Muscle of leg (tissue), 3 donors: ENCODE measurements at regions not wholly inside any gene's neighbourhood (a gene's known extent, or its start where the extent isn't known, plus 50 kb on each side); places are given as distances from the start of the nearest gene placed in this dataset.
A peak's percentile ranks its signal among the peaks of the same experiment; 100 is the strongest.

Experiments used
- DNase-seq: peaks from one replicate; pipeline ENCODE4 v3.0.0; 2013
- H3K27ac ChIP-seq: one replicate; pipeline ENCODE4 v1.5.1; 2013; ENCODE audit warnings: mild to moderate bottlenecking, low read length, control low read depth
- H3K27me3 ChIP-seq: one replicate; pipeline ENCODE4 v1.6.1; 2013; ENCODE audit warnings: low read length; ENCODE audit not compliant: control insufficient read depth, insufficient read depth
- H3K36me3 ChIP-seq: one replicate; pipeline ENCODE4 v1.6.1; 2013; ENCODE audit warnings: low read length; ENCODE audit not compliant: control insufficient read depth, insufficient read depth
- H3K4me1 ChIP-seq: one replicate; pipeline ENCODE4 v1.6.1; 2013; ENCODE audit warnings: low read length; ENCODE audit not compliant: control insufficient read depth, insufficient read depth
- H3K4me3 ChIP-seq: one replicate; pipeline ENCODE4 v1.5.1; 2013; ENCODE audit warnings: low read length, control low read depth
- H3K9me3 ChIP-seq: replicated peaks from 2 replicates; pipeline ENCODE4 v1.6.1; 2013; ENCODE audit warnings: low read depth, low read length; ENCODE audit not compliant: control insufficient read depth
- WGBS: methylation state at CpG from one replicate; pipeline ENCODE4 v1.1.5; 2013; ENCODE audit warnings: missing lambda C conversion rate; ENCODE audit not compliant: insufficient coverage; 5-methylcytosine and 5-hydroxymethylcytosine counted together

- 57% methylated on average over 2 of the region's 2 CpGs for WGBS
- peak; percentile 1 for DNase-seq
- no peaks in the 10 kb centered on the region for H3K4me1 ChIP-seq
- H3K27me3 ChIP-seq, result no peaks in the 10 kb centered on the region
- H3K4me3 ChIP-seq, result no peak overlapping the region
- no peak overlapping the region for H3K27ac ChIP-seq
- H3K9me3 ChIP-seq, result no peaks in the 10 kb centered on the region
- no peaks in the 10 kb centered on the region for H3K36me3 ChIP-seq
Observed at GRCh38 chr15:98025237-98025636, 64.7 kb downstream of the ARRDC4 start.

GRCh38 chr15:98034731-98035130 is 74.2 kb downstream of the ARRDC4 start:
- Histone ChIP-seq H3K9me3 (no peaks in the 10 kb centered on the region), H3K27ac (no peak overlapping the region), H3K4me3 (no peak overlapping the region), H3K27me3 (no peaks in the 10 kb centered on the region), H3K4me1 (no peaks in the 10 kb centered on the region), H3K36me3 (no peaks in the 10 kb centered on the region)
- no peak for DNase-seq
- WGBS, result no CpG with 5 or more reads among the region's 4 CpGs

- no peak overlapping the region for H3K4me3 ChIP-seq
- no peak for DNase-seq
- 84% methylated on average over 3 of the region's 7 CpGs for WGBS
- no peak overlapping the region for H3K27ac ChIP-seq
- no peaks in the 10 kb centered on the region for H3K9me3 ChIP-seq
- no peaks in the 10 kb centered on the region for H3K27me3 ChIP-seq
- no peaks in the 10 kb centered on the region for H3K4me1 ChIP-seq
- no peaks in the 10 kb centered on the region for H3K36me3 ChIP-seq
Observed at GRCh38 chr15:98035134-98035533, 74.6 kb downstream of the ARRDC4 start.

GRCh38 chr15:98035577-98036010 is 75.1 kb downstream of the ARRDC4 start:
- WGBS, result 71% methylated on average over 1 of the region's 2 CpGs
- Histone ChIP-seq H3K27ac (no peak overlapping the region), H3K27me3 (no peaks in the 10 kb centered on the region), H3K4me3 (no peak overlapping the region), H3K36me3 (no peaks in the 10 kb centered on the region), H3K9me3 (no peaks in the 10 kb centered on the region), H3K4me1 (no peaks in the 10 kb centered on the region)
- DNase-seq, result no peak

- 54% methylated on average over 2 of the region's 4 CpGs for WGBS
- H3K9me3 ChIP-seq, result no peaks in the 10 kb centered on the region
- H3K4me1 ChIP-seq, result no peaks in the 10 kb centered on the region
- no peak overlapping the region for H3K4me3 ChIP-seq
- H3K27me3 ChIP-seq, result no peaks in the 10 kb centered on the region
- no peak overlapping the region for H3K27ac ChIP-seq
- H3K36me3 ChIP-seq, result no peaks in the 10 kb centered on the region
- peak; percentile 15 for DNase-seq
Observed at GRCh38 chr15:98039596-98039995, 79.1 kb downstream of the ARRDC4 start.

GRCh38 chr15:98040146-98040545 is 79.6 kb downstream of the ARRDC4 start:
- no peaks in the 10 kb centered on the region for H3K27me3 ChIP-seq
- no peak for DNase-seq
- no peak overlapping the region for H3K4me3 ChIP-seq
- no peak overlapping the region for H3K27ac ChIP-seq
- no peaks in the 10 kb centered on the region for H3K4me1 ChIP-seq
- WGBS, result no CpG with 5 or more reads among the region's 5 CpGs
- no peaks in the 10 kb centered on the region for H3K36me3 ChIP-seq
- no peaks in the 10 kb centered on the region for H3K9me3 ChIP-seq

GRCh38 chr15:98043160-98044014 is 82.9 kb downstream of the ARRDC4 start:
- Histone ChIP-seq H3K9me3 (no peaks in the 10 kb centered on the region), H3K4me3 (no peak overlapping the region), H3K4me1 (no peaks in the 10 kb centered on the region), H3K27ac (no peak overlapping the region), H3K27me3 (no peaks in the 10 kb centered on the region), H3K36me3 (no peaks in the 10 kb centered on the region)
- 73% methylated on average over 18 of the region's 23 CpGs for WGBS
- DNase-seq, result no peak

GRCh38 chr15:98051734-98052133 is 91.2 kb downstream of the ARRDC4 start:
- Histone ChIP-seq H3K27me3 (no peaks in the 10 kb centered on the region), H3K27ac (no peak overlapping the region), H3K4me3 (no peak overlapping the region), H3K36me3 (no peaks in the 10 kb centered on the region), H3K4me1 (no peaks in the 10 kb centered on the region), H3K9me3 (peaks cover 3% of the 10 kb centered on the region)
- 100% methylated on average over 1 of the region's 3 CpGs for WGBS
- DNase-seq, result no peak

- DNase-seq, result no peak
- Histone ChIP-seq H3K4me1 (no peaks in the 10 kb centered on the region), H3K27me3 (no peaks in the 10 kb centered on the region), H3K27ac (no peak overlapping the region), H3K4me3 (no peak overlapping the region), H3K36me3 (no peaks in the 10 kb centered on the region), H3K9me3 (peaks cover 9% of the 10 kb centered on the region)
- no CpG with 5 or more reads among the region's 1 CpG for WGBS
Observed at GRCh38 chr15:98057453-98057852, 97.0 kb downstream of the ARRDC4 start.

GRCh38 chr15:98062869-98063268 is 102.4 kb downstream of the ARRDC4 start:
- no peaks in the 10 kb centered on the region for H3K9me3 ChIP-seq
- WGBS, result 33% methylated on average over 1 of the region's 3 CpGs
- H3K4me1 ChIP-seq, result no peaks in the 10 kb centered on the region
- H3K27me3 ChIP-seq, result peaks cover 2% of the 10 kb centered on the region
- no peak for DNase-seq
- H3K27ac ChIP-seq, result no peak overlapping the region
- no peaks in the 10 kb centered on the region for H3K36me3 ChIP-seq
- H3K4me3 ChIP-seq, result no peak overlapping the region
